ENCODE measurements at regions not wholly inside any gene's neighbourhood (a gene's known extent, or its start where the extent isn't known, plus 50 kb on each side); places are given as distances from the start of the nearest gene placed in this dataset.

GRCh38 chr1:184919892-184920291 lies 54.4 kb downstream of the NIBAN1 start:
- intact Hi-C loops (cut with DNase I): no loop called here
- no peak for DNase-seq (ENCODE audit: low spot score)

DNA sequence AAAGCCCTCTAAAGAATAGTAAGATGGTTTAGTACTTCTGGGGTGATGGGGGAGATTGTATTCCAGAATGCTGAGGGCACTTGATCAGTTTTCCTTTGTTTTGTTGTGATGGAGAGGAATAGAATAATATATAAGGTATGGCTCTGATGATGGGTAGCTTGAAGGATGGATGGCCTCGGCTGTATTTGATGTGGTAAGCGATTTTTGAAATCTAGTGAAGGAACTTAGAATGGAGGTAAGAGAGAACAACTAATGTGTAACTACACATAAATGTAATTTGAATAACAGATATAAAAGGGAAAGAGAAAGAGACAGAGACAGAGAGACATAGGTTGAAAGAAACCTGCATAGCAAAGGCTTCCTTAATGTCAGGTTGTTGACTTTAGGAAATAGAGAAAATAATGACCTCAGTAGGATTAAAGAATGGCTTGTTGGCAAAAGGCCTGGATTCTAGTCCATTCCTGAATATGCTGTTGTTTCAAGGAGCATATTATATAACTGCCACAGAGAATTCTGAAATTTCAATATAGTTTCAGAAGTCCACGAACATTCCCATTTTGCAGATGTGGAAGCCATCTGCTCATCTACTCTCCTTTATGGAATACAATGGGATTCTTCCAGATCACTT lies 58.7 kb downstream of the NIBAN1 start:
- intact Hi-C loops (cut with DNase I): no loop called here
- DNase-seq (ENCODE audit: low spot score): no peak

DNA sequence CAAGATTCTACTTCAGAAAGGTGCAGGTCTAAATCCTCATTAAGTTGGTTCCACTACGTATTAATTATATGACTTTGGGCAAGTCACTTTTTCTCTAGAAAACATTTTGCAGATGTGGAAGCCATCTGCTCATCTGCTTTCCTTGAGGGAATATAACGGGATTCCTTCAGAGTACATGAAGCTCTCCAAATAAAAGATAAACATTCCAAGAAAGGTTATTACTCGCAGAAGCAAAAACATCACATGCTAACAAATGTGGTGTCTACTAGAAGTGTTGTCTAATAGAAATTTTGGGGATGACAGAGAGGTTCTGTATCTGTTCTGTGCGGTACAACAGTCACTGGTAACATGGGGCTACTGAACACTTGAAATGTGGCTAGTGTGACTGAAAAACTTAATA lies 60.2 kb downstream of the NIBAN1 start:
- intact Hi-C loops (cut with DNase I): no loop called here

GRCh38 chr1:184912392-184912791 lies 61.9 kb downstream of the NIBAN1 start:
- intact Hi-C loops (cut with DNase I): no loop called here
- no peak for DNase-seq (ENCODE audit: low spot score)

More for the DNA sequence above, 60.2 kb downstream of the NIBAN1 start:
- no peak for DNase-seq (ENCODE audit: low spot score)

GRCh38 chr1:184911830-184912229 lies 62.5 kb downstream of the NIBAN1 start:
- intact Hi-C loops (cut with DNase I): no loop called here
- no peak for DNase-seq (ENCODE audit: low spot score)

GRCh38 chr1:184911103-184911745 lies 63.1 kb downstream of the NIBAN1 start:
- intact Hi-C loops (cut with DNase I): no loop called here

GRCh38 chr1:184910691-184911091 lies 63.6 kb downstream of the NIBAN1 start:
- intact Hi-C loops (cut with DNase I): no loop called here
- DNase-seq (ENCODE audit: low spot score): no peak

More at GRCh38 chr1:184911103-184911745, 63.1 kb downstream of the NIBAN1 start:
- DNase-seq (ENCODE audit: low spot score): no peak

- no peak for DNase-seq (ENCODE audit: low spot score)
- intact Hi-C loops (cut with DNase I): no loop called here
Measured at GRCh38 chr1:184910005-184910404, 64.3 kb downstream of the NIBAN1 start.

DNA sequence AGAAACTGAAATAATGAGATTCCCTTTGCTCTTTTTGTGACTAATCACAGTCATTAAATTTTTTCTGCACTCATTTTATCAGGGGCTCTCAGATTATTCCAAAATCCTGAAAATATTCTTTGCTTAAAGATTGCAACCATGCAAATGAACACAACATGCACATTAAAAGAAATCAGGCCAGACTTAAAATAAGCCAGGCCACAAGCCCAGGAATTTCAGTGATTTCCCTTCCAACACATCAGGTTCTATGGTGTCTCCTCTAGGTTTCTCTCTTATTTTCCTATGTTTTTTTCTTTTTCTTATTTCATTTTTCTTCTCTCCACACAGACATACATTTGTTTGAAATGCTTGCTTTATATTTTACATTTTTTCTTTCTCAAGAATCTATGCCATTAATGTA lies 65.3 kb downstream of the NIBAN1 start:
- no peak for DNase-seq (ENCODE audit: low spot score)
- intact Hi-C loops (cut with DNase I): no loop called here

GRCh38 chr1:184908506-184908905 lies 65.8 kb downstream of the NIBAN1 start:
- intact Hi-C loops (cut with DNase I): no loop called here
- no peak for DNase-seq (ENCODE audit: low spot score)

DNA sequence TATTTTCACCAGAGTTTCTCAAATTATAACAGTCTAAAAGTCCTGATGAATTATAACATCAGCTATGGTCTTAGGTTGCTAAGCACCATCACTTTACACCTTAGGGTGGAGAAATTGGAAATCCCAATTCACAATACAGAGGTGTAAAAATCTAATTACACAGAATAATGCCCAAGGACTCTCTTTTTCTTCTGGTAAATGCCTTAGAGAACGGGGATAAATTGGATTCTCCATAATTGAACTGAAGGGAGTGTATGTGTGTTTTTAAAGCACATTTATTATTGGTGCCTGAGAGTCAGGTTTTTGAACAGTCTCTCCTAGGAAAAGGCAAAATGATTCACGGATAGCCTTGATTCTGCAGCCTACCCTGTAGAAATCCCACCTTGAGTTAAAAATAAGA lies 66.8 kb downstream of the NIBAN1 start:
- no peak for DNase-seq (ENCODE audit: low spot score)
- intact Hi-C loops (cut with DNase I): no loop called here

DNA sequence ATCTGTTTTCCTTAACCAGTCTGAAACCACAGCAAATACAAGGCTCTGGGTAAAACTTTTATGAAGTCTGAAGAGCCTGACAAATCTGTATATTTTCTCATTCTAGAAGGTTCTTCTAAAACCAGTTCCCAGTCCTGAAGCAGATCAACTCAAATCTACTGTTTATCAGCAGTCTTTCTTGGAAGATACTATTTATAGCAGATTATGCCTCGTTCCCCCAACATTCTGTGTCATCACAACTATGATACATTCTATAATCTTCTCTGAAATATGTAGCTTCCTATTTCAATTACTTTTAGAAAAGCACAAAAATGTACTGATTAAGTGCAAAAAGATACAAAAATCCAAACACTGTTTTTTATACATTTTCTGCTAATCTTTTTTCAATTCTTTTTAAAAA lies 67.5 kb downstream of the NIBAN1 start:
- intact Hi-C loops (cut with DNase I): no loop called here
- DNase-seq (ENCODE audit: low spot score): no peak

GRCh38 chr1:184905601-184906322 lies 68.5 kb downstream of the NIBAN1 start:
- intact Hi-C loops (cut with DNase I): no loop called here
- no peak for DNase-seq (ENCODE audit: low spot score)

DNA sequence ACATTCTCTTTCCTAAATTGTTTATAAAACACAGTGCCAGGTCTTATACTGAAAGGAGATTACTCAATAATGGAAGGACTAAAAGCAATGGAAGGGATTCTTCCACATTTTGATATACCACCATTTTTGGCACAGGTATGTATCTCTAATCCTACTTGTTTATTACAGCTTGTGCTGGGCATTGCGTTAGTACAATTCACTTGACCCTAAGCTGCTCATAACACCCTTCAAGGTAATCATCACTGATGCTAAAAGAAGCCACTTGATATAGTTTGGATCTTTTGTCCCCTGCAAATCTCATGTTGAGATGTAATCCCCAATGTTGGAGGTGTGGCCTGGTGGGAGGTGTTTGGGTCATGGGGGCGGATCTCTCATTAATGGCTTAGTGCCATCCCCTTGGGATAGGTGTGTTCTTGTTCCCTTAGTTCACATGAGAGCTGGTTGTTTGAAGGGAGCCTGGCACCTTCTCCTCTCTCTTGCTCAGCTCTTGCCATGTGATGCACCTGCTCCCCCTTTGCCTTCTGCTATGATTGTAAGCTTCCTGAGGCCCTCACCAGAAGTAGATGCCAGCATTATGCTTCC lies 71.1 kb downstream of the NIBAN1 start:
- intact Hi-C loops (cut with DNase I): no loop called here
- no peak for DNase-seq (ENCODE audit: low spot score)

- no peak for DNase-seq (ENCODE audit: low spot score)
- intact Hi-C loops (cut with DNase I): no loop called here
Measured at GRCh38 chr1:184900507-184900906, 73.8 kb downstream of the NIBAN1 start.

DNA sequence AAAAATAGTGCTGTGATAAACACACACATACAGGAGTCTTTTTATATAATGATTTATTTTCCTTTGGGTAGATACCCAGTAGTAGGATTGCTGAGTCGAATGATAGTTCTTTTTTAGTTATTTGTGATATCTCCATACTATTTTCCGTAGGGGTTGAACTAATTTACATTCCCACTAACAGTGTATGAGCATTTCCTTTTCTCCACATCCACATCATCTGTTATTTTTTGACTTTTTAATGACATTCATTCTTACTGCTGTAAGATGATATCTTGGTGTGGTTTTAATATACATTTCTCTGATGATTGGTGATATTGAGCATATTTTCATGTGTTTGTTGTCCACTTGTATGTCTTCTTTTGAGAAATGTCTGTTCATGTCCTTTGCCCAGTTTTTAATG lies 78.3 kb downstream of the NIBAN1 start:
- DNase-seq (ENCODE audit: low spot score): no peak
- intact Hi-C loops (cut with DNase I): no loop called here

DNA sequence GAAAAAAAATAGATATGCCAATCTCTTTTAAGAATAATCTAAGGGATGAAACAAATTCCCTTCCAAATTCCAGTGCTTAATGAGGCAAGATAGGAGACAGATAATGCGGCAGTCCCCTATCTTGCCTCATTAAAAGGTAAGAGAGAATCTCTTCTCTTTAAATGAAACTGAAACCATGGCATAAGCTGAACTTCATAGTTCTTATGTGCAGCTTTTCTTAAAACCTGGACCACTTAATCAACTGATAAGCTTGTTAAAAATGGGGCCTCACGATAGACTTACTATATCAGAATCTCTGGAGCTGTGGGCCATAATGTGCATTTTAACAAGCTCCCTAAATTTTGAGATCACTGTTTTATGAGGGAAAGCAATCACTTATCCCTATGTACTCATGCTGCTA lies 79.2 kb downstream of the NIBAN1 start:
- intact Hi-C loops (cut with DNase I): no loop called here
- DNase-seq (ENCODE audit: low spot score): no peak

- DNase-seq (ENCODE audit: low spot score): no peak
- intact Hi-C loops (cut with DNase I): no loop called here
Measured at GRCh38 chr1:184893695-184894094, 80.6 kb downstream of the NIBAN1 start.

DNA sequence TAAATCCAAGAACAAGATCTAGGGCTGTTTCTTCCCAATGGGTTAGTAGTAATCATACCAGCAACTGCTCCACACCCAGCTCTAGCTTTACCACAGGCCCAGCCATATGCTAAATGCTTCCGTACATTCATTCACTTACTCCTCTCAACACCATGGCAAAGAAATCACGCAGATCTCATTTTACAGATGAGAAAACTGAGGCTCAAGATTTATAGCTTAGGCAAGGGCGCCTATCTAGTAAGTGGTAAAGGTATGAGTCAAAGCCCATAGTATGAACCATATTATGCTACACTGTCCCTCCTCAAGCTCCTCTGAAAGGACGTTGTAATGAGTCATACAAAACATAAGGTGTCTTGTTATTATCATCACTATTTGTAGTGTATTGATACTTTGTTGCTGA lies 82.2 kb downstream of the NIBAN1 start:
- intact Hi-C loops (cut with DNase I): no loop called here
- DNase-seq (ENCODE audit: low spot score): no peak

DNA sequence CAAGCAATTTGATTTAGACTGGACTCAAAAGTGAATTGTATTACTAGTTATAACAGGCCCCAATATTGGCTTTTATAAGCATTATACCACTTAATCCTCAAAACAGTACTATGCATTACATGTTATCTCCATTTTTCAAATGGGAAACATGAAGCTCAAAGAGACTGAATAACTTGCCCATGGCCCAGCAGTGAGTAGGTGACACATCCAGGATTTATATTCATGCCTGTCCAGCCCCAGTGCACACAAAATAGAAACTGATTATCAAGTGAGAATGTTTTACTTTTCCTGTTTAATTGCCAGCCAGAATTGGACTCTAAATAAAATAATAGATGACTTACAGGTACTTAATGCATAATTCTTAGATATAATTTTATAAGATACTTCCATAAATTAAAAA lies 82.9 kb downstream of the NIBAN1 start:
- DNase-seq (ENCODE audit: low spot score): no peak
- intact Hi-C loops (cut with DNase I): no loop called here

DNA sequence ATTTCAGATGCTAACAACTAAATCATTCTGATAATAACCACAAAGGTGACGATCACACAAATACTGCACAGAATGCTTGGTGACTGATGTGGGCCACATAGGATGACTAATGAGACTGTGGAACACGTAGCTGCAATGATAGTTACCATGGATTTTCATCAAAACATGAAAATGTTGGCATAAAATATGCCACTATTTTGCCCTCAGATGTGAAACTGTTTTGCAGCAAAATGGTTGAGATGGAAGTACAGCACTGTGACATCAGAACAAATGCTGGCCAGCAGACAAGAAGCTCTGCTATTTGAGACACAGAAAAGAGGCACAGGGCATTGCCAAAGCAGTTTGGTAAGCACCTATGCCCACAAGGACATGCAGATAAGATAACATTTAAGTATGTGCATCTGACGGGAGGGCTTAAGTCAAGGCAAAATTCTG lies 83.8 kb downstream of the NIBAN1 start:
- intact Hi-C loops (cut with DNase I): no loop called here
- DNase-seq (ENCODE audit: low spot score): no peak

All from cardiac septum (tissue), 1 donor.